ENCODE measurements at regions not wholly inside any gene's neighbourhood (a gene's known extent, or its start where the extent isn't known, plus 50 kb on each side); places are given as distances from the start of the nearest gene placed in this dataset.

DNA sequence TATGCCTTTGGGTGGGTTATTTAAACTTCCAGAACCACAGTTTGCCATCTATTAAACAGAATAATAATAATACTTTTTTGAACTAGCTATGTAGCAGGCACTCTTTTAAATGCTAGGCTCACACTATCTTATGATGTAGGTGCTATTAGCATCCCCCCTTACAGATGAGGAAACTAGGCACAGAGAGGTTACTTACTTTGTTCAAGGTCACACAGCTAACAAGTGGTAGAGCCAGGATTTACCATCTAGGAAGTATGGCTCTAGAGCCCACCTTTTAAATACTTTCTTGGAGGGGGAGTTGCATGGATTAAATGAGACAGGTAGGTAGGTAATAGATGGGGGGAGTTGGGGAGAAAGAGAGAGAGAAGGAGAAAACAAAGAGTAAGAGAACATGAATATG, 95.3 kb upstream of the NR3C1 start:
- ATAC-seq (no peak), DNase-seq (ENCODE audit: low spot score) (no peak)
- H3K27me3 Mint-ChIP-seq (ENCODE audit: low read depth) = no peaks in the 10 kb centered on the region
- H3K27ac Mint-ChIP-seq = no peak overlapping the region
- peaks cover 7% of the 10 kb centered on the region for H3K4me1 Mint-ChIP-seq
- H3K36me3 Mint-ChIP-seq = no peaks in the 10 kb centered on the region
- POLR2A ChIA-PET = no interaction called here
- CTCF ChIA-PET = no interaction called here
- H3K4me3 Mint-ChIP-seq = no peak overlapping the region
- no peaks in the 10 kb centered on the region for H3K9me3 Mint-ChIP-seq
- TF ChIP-seq ATF1 (CRISPR knock-in tag; IDR thresholded peaks at IDR 0.05) = no peak
- TF ChIP-seq ESRRA (CRISPR knock-in tag; IDR thresholded peaks at IDR 0.05; ENCODE audit: borderline replicate concordance) = no peak

DNA sequence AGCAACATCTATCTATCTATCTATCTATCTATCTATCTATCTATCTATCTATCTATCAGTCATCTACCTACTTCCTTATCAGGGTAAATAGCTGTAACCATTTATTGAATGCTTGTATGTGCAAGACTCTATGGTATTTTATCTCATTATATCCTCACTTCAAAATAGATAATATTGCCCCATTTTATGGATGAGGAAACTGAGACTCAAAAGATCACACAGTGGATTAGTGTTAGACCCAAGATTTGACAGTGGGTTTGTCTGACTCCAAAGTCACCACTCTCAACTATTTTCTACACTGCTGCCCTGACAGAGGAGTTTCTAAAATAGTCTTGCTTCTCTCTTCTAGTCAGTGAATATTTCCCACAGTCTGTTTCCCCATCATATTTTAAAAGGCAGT, 94.3 kb upstream of the NR3C1 start:
- POLR2A ChIA-PET = no interaction called here
- CTCF ChIA-PET = no interaction called here

DNA sequence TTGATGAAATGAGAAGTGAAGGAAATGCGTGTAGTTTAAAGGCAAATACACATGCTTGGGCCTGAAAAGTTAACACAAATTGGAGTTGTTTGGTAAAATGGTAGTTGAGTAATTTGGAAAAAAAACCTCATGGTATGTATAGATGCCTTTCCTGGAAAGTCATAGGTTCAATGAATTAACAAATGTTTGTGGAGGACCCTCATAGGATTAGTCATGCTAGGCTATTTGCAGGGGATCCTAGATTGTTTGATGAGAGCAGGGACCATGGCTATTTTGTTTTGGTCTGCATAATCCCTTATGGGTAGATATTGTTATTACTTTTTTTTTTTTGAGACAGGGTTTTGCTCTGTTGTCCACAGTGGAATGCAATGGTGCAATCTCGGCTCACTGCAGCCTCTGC, 93.5 kb upstream of the NR3C1 start:
- no peak for TF ChIP-seq HMGA2 (CRISPR knock-in tag; IDR thresholded peaks at IDR 0.05)
- no peak for TF ChIP-seq EMX1 (CRISPR knock-in tag; IDR thresholded peaks at IDR 0.05)
- TF ChIP-seq, protein P1, sequence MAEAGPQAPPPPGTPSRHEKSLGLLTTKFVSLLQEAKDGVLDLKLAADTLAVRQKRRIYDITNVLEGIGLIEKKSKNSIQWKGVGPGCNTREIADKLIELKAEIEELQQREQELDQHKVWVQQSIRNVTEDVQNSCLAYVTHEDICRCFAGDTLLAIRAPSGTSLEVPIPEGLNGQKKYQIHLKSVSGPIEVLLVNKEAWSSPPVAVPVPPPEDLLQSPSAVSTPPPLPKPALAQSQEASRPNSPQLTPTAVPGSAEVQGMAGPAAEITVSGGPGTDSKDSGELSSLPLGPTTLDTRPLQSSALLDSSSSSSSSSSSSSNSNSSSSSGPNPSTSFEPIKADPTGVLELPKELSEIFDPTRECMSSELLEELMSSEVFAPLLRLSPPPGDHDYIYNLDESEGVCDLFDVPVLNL (CRISPR knock-in tag; IDR thresholded peaks at IDR 0.05; ENCODE audit: borderline replicate concordance, low read depth) = no peak
- no peak for TF ChIP-seq GABPB1 (CRISPR knock-in tag; IDR thresholded peaks at IDR 0.05)
- no peak for TF ChIP-seq NR1H2 (CRISPR knock-in tag; IDR thresholded peaks at IDR 0.05)
- TF ChIP-seq, protein P2, sequence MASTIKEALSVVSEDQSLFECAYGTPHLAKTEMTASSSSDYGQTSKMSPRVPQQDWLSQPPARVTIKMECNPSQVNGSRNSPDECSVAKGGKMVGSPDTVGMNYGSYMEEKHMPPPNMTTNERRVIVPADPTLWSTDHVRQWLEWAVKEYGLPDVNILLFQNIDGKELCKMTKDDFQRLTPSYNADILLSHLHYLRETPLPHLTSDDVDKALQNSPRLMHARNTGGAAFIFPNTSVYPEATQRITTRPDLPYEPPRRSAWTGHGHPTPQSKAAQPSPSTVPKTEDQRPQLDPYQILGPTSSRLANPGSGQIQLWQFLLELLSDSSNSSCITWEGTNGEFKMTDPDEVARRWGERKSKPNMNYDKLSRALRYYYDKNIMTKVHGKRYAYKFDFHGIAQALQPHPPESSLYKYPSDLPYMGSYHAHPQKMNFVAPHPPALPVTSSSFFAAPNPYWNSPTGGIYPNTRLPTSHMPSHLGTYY (CRISPR knock-in tag; IDR thresholded peaks at IDR 0.05) = no peak
- TF ChIP-seq, protein P3, sequence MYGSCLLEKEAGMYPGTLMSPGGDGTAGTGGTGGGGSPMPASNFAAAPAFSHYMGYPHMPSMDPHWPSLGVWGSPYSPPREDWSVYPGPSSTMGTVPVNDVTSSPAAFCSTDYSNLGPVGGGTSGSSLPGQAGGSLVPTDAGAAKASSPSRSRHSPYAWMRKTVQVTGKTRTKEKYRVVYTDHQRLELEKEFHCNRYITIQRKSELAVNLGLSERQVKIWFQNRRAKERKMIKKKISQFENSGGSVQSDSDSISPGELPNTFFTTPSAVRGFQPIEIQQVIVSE (CRISPR knock-in tag; IDR thresholded peaks at IDR 0.05; ENCODE audit: borderline replicate concordance) = no peak
- TF ChIP-seq, protein P4, sequence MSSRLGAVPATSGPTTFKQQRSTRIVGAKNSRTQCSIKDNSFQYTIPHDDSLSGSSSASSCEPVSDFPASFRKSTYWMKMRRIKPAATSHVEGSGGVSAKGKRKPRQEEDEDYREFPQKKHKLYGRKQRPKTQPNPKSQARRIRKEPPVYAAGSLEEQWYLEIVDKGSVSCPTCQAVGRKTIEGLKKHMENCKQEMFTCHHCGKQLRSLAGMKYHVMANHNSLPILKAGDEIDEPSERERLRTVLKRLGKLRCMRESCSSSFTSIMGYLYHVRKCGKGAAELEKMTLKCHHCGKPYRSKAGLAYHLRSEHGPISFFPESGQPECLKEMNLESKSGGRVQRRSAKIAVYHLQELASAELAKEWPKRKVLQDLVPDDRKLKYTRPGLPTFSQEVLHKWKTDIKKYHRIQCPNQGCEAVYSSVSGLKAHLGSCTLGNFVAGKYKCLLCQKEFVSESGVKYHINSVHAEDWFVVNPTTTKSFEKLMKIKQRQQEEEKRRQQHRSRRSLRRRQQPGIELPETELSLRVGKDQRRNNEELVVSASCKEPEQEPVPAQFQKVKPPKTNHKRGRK (CRISPR knock-in tag; IDR thresholded peaks at IDR 0.05; ENCODE audit: borderline replicate concordance) = no peak
- TF ChIP-seq, protein P5, sequence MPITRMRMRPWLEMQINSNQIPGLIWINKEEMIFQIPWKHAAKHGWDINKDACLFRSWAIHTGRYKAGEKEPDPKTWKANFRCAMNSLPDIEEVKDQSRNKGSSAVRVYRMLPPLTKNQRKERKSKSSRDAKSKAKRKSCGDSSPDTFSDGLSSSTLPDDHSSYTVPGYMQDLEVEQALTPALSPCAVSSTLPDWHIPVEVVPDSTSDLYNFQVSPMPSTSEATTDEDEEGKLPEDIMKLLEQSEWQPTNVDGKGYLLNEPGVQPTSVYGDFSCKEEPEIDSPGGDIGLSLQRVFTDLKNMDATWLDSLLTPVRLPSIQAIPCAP (CRISPR knock-in tag; IDR thresholded peaks at IDR 0.05) = no peak
- peaks cover 7% of the 10 kb centered on the region for H3K4me1 Mint-ChIP-seq
- POLR2A ChIA-PET = no interaction called here
- DNase-seq (ENCODE audit: low spot score) (no peak), ATAC-seq (no peak)
- no peaks in the 10 kb centered on the region for H3K27me3 Mint-ChIP-seq (ENCODE audit: low read depth)
- H3K27ac Mint-ChIP-seq = no peak overlapping the region
- no peaks in the 10 kb centered on the region for H3K36me3 Mint-ChIP-seq
- no peak overlapping the region for H3K4me3 Mint-ChIP-seq
- no peaks in the 10 kb centered on the region for H3K9me3 Mint-ChIP-seq
- CTCF ChIA-PET = no interaction called here

More for the DNA sequence above, 94.3 kb upstream of the NR3C1 start:
- Mint-ChIP-seq H3K27ac (no peak overlapping the region), H3K27me3 (ENCODE audit: low read depth) (no peaks in the 10 kb centered on the region), H3K9me3 (no peaks in the 10 kb centered on the region), H3K4me1 (peaks cover 7% of the 10 kb centered on the region), H3K36me3 (no peaks in the 10 kb centered on the region), H3K4me3 (no peak overlapping the region)
- ATAC-seq (no peak), DNase-seq (ENCODE audit: low spot score) (no peak)
- TF ChIP-seq SOX15 (CRISPR knock-in tag; IDR thresholded peaks at IDR 0.05) (no peak), EMX1 (CRISPR knock-in tag; IDR thresholded peaks at IDR 0.05) (no peak), ETV6 (CRISPR knock-in tag; IDR thresholded peaks at IDR 0.05) (no peak), CREB1 (CRISPR knock-in tag; IDR thresholded peaks at IDR 0.05) (no peak), ZBTB21 (CRISPR knock-in tag; IDR thresholded peaks at IDR 0.05; ENCODE audit: borderline replicate concordance) (no peak), TEAD4 (CRISPR knock-in tag; IDR thresholded peaks at IDR 0.05) (no peak), ZNF219 (CRISPR knock-in tag; IDR thresholded peaks at IDR 0.05; ENCODE audit: borderline replicate concordance) (no peak)
- TF ChIP-seq, protein P6, sequence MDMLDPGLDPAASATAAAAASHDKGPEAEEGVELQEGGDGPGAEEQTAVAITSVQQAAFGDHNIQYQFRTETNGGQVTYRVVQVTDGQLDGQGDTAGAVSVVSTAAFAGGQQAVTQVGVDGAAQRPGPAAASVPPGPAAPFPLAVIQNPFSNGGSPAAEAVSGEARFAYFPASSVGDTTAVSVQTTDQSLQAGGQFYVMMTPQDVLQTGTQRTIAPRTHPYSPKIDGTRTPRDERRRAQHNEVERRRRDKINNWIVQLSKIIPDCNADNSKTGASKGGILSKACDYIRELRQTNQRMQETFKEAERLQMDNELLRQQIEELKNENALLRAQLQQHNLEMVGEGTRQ (CRISPR knock-in tag; IDR thresholded peaks at IDR 0.05) = no peak
- TF ChIP-seq, protein P1 (CRISPR knock-in tag; IDR thresholded peaks at IDR 0.05; ENCODE audit: borderline replicate concordance, low read depth) = no peak
